HG03064 (cell line): ENCODE measurements at regions not wholly inside any gene's neighbourhood (a gene's known extent, or its start where the extent isn't known, plus 50 kb on each side); places are given as distances from the start of the nearest gene placed in this dataset.

Experiments
- ATAC-seq: cut with Tn5 transposase; IDR thresholded peaks from one replicate; pipeline ENCODE4 v1.9.1; 2021; ENCODE audit warnings: low read depth; ENCODE audit not compliant: unreplicated experiment

DNA sequence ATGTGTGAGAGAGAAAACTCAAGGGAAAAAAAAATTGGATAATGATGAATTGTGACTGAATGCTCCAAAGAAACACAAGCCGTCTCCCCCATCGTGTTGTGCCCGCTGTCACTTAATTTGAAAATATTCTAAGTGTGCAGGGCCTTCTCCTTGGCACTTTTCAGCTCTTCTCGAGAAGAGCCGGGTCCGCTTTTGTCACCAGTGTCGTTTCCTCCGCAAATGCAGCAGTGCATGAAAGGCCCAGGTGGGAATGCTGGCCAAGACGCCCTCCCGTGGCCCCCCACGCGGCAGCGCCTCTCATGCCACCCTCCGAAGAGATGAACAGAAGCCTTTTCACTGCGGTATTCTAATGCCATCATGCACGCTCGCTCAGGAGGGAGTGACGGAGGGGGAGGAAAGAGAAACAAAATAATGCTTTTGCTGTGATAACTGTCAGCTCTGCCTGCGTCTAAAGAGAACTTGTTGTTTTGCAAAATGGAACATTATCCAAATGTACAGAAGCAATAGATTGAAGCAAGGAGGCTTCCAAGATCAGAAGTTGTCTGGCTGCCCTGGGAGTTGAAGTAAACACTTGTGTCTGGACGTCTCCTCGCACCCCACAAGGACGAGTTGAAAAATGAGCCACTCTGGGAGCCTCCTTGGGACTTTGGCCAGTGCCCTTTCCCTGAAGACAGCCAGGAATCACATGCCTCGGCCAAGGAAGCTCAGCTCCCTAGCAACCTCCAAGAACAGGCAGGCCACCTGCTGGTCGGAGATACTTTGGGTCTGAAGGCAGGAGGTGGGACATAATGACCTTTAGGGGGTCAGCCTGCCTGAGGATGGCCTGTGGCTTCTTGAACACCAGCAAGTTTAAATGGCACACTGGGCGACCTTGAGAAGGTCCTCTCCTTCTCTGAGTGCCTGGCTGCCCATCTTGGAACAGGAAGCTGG lies 166.1 kb upstream of the ZC3H12A start:
- ATAC-seq = no peak

DNA sequence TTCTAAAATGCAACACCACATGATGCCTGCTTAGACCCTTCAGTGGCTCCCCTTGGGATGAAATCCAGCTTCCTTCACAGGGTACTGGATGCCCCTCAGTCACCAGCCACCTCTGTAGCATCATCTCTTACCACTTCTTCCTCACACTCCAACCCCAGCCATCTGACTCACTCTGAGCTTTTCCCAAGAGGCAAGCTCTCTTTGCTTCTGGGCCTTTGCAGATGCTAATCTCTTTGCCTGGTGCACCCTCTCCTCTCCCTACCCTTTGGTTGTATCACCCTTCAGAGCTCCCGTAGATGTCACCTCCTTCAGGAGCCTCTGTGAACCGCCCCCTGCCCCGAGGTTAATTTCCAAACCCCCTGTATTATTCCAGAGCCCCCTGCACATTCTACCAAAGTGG lies 164.8 kb upstream of the ZC3H12A start:
- ATAC-seq = no peak

GRCh38 chr1:37310064-37310463 lies 164.3 kb upstream of the ZC3H12A start:
- ATAC-seq = no peak

DNA sequence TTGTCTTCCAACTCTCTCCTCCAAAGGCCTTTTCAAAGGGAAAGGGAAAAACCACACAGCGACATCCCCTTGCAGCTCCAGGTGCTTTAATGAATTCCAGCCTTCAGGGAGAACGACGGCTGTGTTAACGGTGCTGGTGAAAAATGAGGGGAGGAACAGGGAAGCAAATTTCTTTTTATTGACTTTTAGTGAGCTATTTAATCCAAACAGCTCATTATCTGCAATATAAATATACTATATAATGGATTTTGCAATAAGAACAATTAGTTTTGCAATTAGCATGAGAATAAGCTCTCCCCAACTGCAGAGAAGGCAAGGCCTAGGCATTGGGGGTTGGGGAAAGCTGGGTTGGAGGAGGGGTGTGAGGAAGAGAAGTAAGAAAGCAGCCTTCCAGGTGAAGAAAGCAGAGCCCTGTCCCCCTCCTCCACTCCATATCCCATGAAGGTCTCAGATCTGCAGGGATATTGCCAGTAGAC lies 159.0 kb upstream of the ZC3H12A start:
- no peak for ATAC-seq

GRCh38 chr1:37317870-37318467 lies 156.4 kb upstream of the ZC3H12A start:
- ATAC-seq = no peak

- ATAC-seq = no peak
Measured at GRCh38 chr1:37318490-37318889, 155.9 kb upstream of the ZC3H12A start.

GRCh38 chr1:37319284-37319683 lies 155.1 kb upstream of the ZC3H12A start:
- no peak for ATAC-seq

GRCh38 chr1:37323486-37324377 lies 150.6 kb upstream of the ZC3H12A start:
- ATAC-seq = no peak

DNA sequence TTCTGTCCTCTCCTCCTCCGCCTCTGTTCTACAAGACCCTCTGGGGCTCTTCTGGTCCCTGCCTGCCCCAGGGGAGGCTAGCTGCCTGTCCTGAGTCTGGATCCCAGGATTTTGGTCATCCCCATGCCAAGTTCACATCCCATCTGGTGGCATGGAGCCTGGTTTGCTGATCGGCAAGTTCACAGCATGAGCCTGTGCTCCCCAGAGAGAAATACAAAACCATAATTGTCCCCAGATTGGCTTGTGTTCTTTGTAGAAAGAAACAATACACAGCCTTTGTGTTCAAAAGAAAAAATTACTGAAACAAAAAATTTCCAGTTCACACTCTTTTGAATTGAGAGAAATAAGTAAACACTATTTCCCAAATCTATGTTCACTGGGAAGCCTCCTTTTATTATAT lies 149.4 kb upstream of the ZC3H12A start:
- ATAC-seq = no peak

DNA sequence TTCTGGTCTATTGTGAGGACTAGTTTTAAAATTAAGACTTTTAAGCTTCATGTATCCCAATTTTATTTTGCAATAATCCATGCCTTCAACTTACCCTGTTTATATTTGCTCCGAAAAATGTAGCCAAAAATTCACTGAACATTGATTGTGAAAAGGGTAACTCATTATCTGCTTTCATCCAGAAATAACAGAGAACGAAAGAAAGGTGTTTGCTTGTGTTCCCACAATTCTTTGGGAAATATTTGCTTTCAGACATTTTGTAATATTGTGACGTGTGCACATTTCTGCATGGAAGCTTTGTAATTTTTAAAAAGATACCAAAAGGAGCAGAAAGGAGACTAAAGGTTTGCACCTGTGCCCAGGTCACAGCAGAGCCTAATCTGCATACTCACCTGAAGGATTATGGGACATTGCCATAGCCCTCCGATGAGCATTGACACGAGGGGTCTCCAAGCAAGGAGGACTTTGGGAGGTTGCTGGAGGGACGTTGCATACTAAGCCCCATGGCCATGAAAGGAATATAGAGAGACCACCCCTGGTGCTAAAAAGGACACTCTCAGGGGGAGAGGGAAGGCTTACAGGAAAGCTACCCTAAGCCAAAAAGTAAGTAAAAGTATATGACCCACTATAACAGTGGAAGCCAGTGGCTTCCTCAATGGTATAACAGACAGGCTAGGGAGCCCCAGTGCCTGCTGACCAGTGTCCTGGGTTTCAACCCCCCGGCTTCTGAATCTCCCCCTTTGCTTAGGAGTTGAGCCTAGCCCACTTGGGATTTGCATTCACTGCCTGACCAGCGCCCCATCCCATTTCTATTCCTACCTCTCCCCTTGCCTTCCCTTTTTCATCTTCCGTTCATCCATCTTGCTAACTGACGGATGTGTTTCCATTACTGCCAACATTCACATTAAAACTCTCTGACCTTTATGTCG lies 148.6 kb upstream of the ZC3H12A start:
- no peak for ATAC-seq

DNA sequence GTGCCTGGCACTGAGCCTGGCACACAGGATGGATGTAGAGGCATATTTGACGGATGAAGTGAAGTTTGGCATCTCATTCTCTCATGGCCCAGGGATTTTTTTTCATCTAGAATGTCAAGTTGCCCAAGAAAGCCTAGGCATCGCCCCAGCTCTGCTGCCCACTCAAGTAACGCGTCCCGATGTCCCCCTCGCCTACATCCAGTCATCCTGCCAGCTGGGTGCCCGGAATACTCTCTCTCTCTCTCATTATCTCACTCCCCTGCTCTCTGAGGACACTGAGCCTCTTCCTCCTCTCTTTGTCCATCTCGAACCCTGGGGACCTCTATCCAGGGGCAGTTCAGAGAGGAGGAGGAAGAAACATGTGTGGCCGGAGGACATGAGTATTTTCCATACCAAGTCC lies 142.3 kb upstream of the ZC3H12A start:
- ATAC-seq = no peak

DNA sequence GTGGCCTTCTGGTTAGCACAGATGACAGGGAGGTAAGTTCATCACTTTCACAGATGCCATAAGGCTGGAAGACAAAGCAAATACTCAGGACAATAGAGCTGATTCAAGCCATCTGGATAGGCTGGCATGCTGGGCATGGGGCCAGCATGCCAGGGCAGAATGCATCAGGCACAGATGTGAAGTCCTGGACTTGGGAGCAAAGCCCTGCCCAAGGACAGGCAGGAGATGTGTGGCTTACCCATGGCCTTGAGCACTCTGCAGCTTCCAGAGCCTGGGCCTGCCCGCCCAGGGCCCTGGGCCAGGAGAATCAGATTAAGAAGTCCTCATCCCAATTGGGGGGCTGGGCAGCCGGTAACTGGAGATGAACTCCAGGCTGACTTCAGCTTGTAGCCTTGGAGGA lies 135.7 kb upstream of the ZC3H12A start:
- ATAC-seq = no peak

DNA sequence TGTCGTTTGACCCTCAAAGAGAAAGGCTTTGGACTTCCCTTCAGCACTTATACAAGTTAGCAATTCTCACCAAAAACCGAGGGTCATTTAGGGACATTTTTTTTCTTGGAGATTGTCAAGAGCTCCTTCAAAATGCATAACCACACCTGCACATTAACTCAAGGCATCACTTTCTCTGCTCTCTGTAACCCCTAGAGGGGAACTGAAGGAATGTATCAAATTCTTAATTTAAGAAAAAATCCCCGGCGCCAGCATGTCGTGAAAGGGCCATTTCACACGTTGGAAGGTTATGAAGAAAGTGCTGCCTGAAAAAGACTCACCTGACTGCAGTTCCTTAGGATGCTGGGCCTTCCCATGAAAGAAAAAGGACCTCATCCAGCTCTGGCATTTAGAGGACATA lies 131.6 kb upstream of the ZC3H12A start:
- ATAC-seq = no peak

- ATAC-seq = no peak
Measured at GRCh38 chr1:37347104-37347649, 127.2 kb upstream of the ZC3H12A start.

DNA sequence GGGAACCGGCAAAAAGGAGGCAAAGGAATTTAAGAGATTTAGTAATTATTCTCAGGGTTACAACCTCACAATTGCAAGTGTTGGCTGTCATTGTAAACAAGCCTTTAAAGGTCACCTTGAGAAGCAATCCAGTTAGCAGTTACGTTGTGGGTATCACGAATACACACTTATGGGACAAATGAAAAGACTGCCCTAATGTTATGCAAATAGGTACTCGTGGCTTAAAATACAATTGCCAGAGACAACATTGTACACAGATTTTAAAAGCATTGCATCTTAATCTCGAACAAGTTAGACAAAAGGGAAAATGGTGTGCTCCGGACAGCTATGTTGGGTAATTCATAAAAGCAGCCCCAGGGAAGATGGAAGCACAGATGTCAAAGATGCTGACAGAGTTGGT lies 120.5 kb upstream of the ZC3H12A start:
- no peak for ATAC-seq

DNA sequence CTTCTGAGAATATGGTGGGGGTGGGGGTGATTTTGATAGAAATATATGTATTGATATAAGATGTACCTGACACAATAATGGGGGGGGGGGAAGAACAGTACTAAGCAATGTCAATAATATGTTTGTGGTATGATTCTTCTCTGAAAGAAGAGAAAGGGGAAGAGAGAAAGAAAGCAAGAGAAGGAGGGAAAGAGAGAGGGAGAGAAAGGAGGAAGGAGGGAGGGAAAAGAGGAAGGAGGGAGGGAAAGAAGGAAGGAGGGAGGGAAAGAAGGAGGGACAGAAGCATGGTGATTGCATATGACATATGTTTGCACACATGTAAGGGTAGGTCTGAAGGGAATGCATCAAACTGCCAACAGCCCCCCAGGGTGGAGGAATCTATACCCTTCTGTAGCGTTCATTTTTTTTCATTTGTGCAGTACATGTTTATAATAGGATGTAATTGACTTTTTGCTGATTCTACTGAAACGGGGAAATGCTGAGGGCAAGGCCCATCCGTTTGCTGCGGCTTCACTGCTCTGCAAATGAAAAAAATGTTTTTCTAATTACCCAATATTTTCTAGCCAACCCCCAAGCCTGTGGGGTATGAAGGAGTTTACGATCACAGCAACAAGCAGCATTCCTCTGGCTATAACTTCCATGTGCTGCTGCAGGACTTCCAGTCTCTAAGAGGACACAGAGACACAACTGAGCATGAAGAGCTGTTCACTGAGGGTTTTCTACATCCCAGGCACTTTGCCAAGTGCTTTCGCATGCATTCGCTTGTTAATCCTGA lies 119.3 kb upstream of the ZC3H12A start:
- ATAC-seq = no peak

GRCh38 chr1:37358992-37359391 lies 115.4 kb upstream of the ZC3H12A start:
- no peak for ATAC-seq

GRCh38 chr1:37360011-37360410 lies 114.4 kb upstream of the ZC3H12A start:
- no peak for ATAC-seq
